ENCODE measurements at regions not wholly inside any gene's neighbourhood (a gene's known extent, or its start where the extent isn't known, plus 50 kb on each side); places are given as distances from the start of the nearest gene placed in this dataset.
"Not testable (repeated sequence)": the region's sequence is repeated elsewhere in the genome, so short reads cannot be mapped to it uniquely, and the experiment has no call there.

- DNase-seq, result no peak
Observed at GRCh38 chr18:5717256-5717655, 173.5 kb upstream of the EPB41L3 start.

- no peak for DNase-seq
Observed at GRCh38 chr18:5710676-5711075, 166.9 kb upstream of the EPB41L3 start.

GRCh38 chr18:5710235-5710634 lies 166.4 kb upstream of the EPB41L3 start:
- no peak for DNase-seq

DNA sequence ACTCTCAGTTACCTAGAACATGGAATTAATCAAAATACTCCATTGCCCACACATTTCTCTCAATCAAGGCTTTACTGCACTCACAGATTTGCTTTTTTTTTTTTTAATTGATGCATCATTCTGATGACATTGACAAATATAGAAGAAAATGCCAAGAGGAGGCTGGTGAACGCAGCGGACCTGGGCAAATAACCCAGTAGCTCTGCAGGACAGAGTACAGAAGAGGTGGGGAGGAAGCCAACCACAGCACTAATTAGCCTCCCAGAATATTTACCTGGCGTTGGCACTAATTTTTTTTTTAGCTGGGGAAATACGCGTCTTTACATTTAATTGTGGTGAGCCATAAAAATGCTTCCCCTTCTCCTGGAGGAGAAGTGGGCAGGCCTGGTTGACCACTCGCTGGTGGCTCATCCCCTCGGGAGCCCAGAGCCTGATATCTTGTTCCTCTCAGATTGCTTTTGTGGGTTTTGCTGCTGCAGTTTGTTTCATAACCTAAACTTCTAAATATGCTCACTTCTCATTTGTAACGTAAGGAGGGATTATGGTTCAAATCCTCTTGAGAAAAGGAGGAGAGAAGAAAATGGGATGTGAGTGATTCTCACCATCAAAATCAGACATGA lies 165.8 kb upstream of the EPB41L3 start:
- no peak for DNase-seq

DNA sequence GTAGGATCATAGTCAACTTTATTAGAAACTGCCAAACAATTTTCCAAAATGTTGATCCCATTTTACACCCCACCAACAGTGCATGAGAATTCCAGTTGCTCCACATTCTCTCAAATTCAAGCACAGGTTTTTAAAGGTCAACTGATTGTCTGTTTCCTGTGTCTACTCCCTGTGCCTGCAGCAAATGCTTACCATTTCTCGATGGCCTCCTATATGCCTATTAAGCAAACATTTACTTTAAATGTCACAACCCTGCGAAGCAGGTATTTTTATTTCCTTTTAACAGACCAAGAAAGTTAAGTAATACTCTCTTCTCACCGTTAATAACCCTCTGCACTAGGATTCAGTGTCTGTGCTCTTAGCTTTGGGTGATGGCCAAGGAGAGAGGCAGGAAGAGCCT lies 163.8 kb upstream of the EPB41L3 start:
- DNase-seq, result no peak

GRCh38 chr18:5705393-5705792 lies 161.6 kb upstream of the EPB41L3 start:
- DNase-seq, result no peak

GRCh38 chr18:5704847-5705246 lies 161.1 kb upstream of the EPB41L3 start:
- DNase-seq, result no peak

GRCh38 chr18:5702016-5702415 lies 158.2 kb upstream of the EPB41L3 start:
- not testable (repeated sequence) for DNase-seq

GRCh38 chr18:5693699-5694294 lies 150.0 kb upstream of the EPB41L3 start:
- no peak for DNase-seq

GRCh38 chr18:5678779-5679406 lies 135.1 kb upstream of the EPB41L3 start:
- no peak for DNase-seq

DNA sequence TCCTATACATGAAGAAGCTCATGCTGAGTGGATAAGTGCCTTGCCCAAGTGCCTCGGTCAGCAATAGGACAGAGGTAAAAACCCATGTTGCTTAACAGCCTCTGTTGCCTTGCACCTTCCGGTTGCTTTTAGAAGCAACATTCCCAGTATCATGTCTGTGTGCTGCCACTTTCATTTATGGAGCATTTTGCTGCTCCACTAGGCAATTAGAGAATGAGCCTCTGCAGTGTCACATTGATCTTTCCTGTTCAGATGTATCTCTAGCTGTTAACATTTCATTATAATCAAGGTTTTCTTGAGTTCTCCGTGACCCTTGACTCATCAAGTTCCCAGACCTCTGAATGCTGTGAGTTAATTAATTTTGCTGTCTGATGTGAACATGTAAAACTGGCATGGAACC lies 134.5 kb upstream of the EPB41L3 start:
- DNase-seq, result no peak

DNA sequence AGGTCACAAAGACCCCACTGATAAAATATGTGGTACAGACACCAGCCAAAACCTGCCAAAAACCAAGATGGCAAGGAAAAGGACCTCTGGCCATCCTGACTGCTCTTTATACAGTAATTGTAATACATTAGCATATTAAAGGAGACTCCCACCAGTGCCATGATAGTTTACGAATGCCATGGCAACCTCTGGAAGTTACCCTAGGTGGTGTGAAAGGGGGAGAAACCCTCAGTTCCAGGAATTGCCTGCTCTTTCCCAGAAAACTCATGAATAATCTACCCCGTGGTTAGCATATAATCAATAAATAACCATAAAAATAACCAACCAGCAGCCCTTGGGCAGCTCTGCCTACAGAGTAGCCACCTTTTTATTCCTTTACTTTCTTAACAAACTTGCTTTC lies 129.8 kb upstream of the EPB41L3 start:
- no peak for DNase-seq

- DNase-seq, result no peak
Observed at GRCh38 chr18:5669585-5669984, 125.8 kb upstream of the EPB41L3 start.

DNA sequence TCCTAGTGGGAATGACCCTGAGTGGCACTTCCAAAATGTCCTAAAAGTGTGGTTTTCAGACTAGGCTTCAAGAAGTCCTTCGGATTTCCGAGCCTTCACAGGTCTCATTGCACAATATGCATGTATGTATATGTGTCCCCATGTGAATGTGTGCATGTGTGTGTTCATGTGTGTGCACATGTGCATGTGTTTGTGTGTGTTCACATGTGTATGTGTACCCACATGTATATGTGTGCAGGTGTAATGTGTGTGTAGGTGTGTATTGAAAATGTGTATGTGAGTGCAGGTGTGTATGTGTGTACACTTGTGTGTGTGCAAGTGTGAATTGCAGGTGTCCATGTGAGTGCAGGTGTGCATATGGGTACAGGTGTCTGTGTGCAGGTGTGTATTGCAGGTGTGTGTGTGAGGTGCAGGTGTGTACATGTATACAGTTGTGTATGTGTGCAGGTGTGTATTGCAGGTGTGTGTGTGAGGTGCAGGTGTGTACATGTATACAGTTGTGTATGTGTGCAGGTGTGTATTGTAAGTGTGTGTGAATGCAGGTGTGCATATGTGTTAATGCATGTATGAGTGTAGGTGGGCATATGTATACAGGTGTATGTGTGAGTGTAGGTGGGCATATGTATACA lies 124.4 kb upstream of the EPB41L3 start:
- no peak for DNase-seq

DNA sequence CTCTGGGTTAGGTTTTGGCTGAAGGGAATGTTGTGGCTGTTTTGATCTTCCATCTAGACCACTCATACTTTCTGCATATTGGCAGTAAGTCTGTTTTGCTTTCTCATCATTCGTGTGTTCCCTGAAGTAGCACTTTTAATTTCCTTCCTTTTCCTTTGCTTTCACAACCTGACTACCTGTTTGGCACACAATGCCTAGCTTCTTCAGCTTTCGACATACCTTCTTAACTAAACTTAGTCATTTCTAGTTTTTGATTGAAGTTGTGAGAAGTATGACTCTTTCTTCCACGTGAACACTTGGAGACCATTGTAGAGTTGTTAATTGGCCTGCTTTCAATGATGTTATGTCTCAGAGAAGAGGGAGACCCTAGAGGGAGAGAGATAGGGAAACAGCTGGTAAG lies 123.6 kb upstream of the EPB41L3 start:
- DNase-seq, result no peak

DNA sequence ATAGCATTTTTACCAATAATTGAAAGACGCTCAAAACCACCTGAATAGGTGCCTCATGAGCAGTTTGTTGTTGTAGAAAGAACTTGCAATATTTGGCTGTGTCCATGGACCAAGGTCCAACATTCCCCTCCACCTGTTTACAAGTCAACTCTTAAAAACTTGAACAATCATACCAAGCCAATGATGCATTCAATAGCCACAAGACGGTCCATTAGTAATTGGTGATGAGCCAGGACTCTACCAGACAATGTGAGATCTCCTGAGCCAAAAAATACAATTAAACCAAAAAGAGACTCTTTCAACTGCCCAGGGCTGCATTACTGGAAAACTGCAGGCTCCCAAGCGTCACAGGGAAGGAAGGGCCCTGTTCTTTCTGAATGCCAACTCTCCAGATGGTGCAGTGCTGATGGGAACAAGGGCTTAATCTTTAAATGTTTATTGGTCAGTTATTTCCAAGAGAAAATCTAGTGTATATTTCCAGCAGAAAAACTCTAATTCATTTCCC lies 118.8 kb upstream of the EPB41L3 start:
- no peak for DNase-seq

DNA sequence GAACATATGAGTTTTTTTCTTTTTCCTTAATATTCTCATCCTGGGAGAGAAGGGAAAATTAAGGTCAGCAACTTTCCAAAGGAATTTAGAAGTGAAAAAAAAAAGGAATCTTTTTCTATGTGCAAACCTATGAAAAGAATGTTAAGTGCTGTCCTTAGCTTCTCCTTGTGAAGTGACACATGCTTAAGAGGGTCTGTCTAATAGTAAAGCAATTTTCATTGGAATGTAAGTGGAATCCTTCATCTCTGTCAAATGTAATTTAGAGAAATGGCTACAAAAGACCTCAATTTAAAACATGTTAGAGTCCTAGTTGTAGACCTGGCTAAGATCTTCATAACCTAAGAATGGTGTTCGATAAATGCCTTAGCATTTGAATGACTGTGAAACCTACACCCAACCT lies 117.4 kb upstream of the EPB41L3 start:
- no peak for DNase-seq

GRCh38 chr18:5653802-5654201 lies 110.0 kb upstream of the EPB41L3 start:
- no peak for DNase-seq

DNA sequence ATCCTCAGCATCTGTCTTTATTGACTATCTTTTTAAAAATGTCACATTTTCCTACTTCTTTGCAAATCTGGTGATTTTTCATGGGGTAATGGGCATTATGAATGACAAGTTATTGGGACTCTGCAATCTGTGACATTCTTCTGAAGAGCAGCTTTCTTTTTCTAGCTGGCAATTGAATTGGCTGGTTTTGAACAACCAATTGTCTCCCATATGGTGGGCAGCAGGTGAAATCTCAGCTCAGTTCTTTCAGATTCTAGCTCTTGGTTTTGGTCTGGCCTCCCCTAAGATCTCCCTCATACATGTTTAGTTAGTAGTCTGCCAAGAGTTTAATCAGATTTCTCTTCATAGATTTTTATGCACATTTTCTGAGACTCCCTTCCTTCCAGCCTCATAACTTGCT lies 107.9 kb upstream of the EPB41L3 start:
- no peak for DNase-seq

- DNase-seq, result no peak
Observed at GRCh38 chr18:5649439-5649838, 105.6 kb upstream of the EPB41L3 start.

- DNase-seq, result no peak
Observed at GRCh38 chr18:5646739-5647138, 102.9 kb upstream of the EPB41L3 start.

GRCh38 chr18:5643288-5643687 lies 99.5 kb upstream of the EPB41L3 start:
- DNase-seq, result no peak

GRCh38 chr18:5640939-5641338 lies 97.1 kb upstream of the EPB41L3 start:
- DNase-seq, result no peak

DNA sequence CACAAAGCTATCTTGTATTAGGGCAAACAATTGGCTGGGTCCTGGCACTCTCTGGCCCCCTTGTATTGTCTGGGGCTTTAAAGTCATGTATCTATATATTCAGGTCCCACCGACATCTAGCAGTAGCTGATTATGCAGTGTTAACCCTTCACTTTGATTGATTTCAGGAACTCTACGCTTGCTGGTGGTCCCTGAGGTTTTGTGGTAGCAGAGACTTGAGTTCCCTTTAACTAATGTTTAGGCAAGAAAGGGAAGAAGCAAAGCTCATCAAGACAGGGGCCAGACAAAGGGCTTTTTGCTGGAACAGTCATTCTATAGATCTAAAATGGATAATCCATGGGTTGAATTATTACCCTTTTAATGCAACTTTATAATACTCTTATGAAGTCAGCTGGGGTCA lies 95.3 kb upstream of the EPB41L3 start:
- DNase-seq, result no peak
